K562 (cell line): ENCODE measurements at regions not wholly inside any gene's neighbourhood (a gene's known extent, or its start where the extent isn't known, plus 50 kb on each side); places are given as distances from the start of the nearest gene placed in this dataset.

Experiments
- ATAC-seq: fragments of 200-7000 bp; cut with Tn5 transposase; 3 replicates; pipeline ENCODE4 v1.9.1; 2020; ENCODE audit warnings: moderate library complexity
- BruUV-seq: library from RNA; stranded (reverse); fragments of 400-500 nt; replicated peaks from 2 replicates; lab custom pipeline; 2021; lab: Mats Ljungman, UMichigan
- CTCF ChIA-PET: fragments of 300-600 bp; formaldehyde crosslinking; extraction: SDS; loops from one replicate; lab custom pipeline; 2021; ENCODE audit warnings: low intra/inter-chr PET ratio; lab: Yijun Ruan, JAX
- POLR2A ChIA-PET: fragments of 300-600, 350-650 bp; sonication (Branson Sonifier 250); formaldehyde crosslinking; extraction: SDS; loops from one replicate; lab custom pipeline; 2021; ENCODE audit warnings: antibody characterized with exemption, inconsistent platforms; lab: Yijun Ruan, JAX
- DNase-seq, 4 experiments: peaks; one replicate each; pipeline versions ENCODE4 v3.0.0 to v3.0.0-alpha.2; 2011 to 2018; ENCODE audit warnings: low spot score in 3 of 4, mixed read lengths in 3 of 4; ENCODE audit errors: extremely low read depth in 1 of 4
- FAIRE-seq: peaks from 2 replicates; lab custom pipeline; 2011; peaks lifted over from hg19 to GRCh38; lab: Jason Lieb, UNC
- H2AFZ ChIP-seq: 2 replicates; pipeline ENCODE4 v1.6.0; 2011; ENCODE audit warnings: low read depth, low read length, control low read depth, inconsistent platforms
- H3K27ac ChIP-seq: fragments of 200-600 bp; 3 replicates; pipeline ENCODE4 v1.8.0; 2011; ENCODE audit warnings: low read depth, mild to moderate bottlenecking, control low read depth, inconsistent platforms, low read length, moderate library complexity, mixed read lengths; ENCODE audit errors: extremely low read depth
- H3K27me3 ChIP-seq, 2 experiments: fragments of 300-600 bp in 1 of 2; 2 replicates in 1 of 2; 3 replicates in 1 of 2; pipeline versions ENCODE4 v1.6.0 to v1.8.0; 2011; ENCODE audit warnings: inconsistent platforms in 2 of 2, low read length in 2 of 2, mild to moderate bottlenecking in 1 of 2, mixed read lengths in 1 of 2, moderate library complexity in 1 of 2; ENCODE audit not compliant: control insufficient read depth in 2 of 2, insufficient read depth in 2 of 2
- H3K36me3 ChIP-seq: fragments of 300-600 bp; 3 replicates; pipeline ENCODE4 v1.8.0; 2011; ENCODE audit warnings: mild to moderate bottlenecking, low read length, inconsistent platforms; ENCODE audit not compliant: control insufficient read depth, insufficient read depth
- H3K4me1 ChIP-seq, 2 experiments: fragments of 200-600 bp in 1 of 2; replicated peaks in 1 of 2; 2 replicates in 1 of 2; 3 replicates in 1 of 2; pipeline versions ENCODE4 v1.5.1 to v1.8.0; 2011; ENCODE audit warnings: inconsistent platforms in 2 of 2, low read length in 2 of 2, mild to moderate bottlenecking in 1 of 2, mixed read lengths in 1 of 2, moderate library complexity in 1 of 2; ENCODE audit not compliant: control insufficient read depth in 2 of 2, insufficient read depth in 2 of 2
- H3K4me2 ChIP-seq: 2 replicates; pipeline ENCODE4 v1.6.1; 2011; ENCODE audit warnings: low read length, control low read depth, inconsistent platforms, mixed read lengths; ENCODE audit not compliant: insufficient read depth
- H3K4me3 ChIP-seq: fragments of 200-600 bp; sonication (generic), shearing (Covaris generic); 2 replicates; pipeline ENCODE4 v1.5.1; 2016; ENCODE audit warnings: control low read depth, inconsistent platforms
- H3K79me2 ChIP-seq: fragments of 200-600 bp; 3 replicates; pipeline ENCODE4 v1.8.0; 2011; ENCODE audit warnings: low read length, inconsistent platforms; ENCODE audit not compliant: control insufficient read depth, insufficient read depth
- H3K9ac ChIP-seq, 2 experiments: 2 replicates each; pipeline versions ENCODE4 v1.6.0 to v1.6.1; 2011; ENCODE audit warnings: low read depth in 2 of 2, low read length in 2 of 2, control low read depth in 1 of 2, inconsistent platforms in 1 of 2, mild to moderate bottlenecking in 1 of 2, mixed read lengths in 1 of 2; ENCODE audit not compliant: insufficient read depth in 1 of 2
- H3K9me1 ChIP-seq: one replicate; pipeline ENCODE4 v1.6.0; 2011; ENCODE audit warnings: inconsistent platforms, mild to moderate bottlenecking, low read length, moderate library complexity; ENCODE audit not compliant: control insufficient read depth, insufficient read depth
- H3K9me3 ChIP-seq: replicated peaks from 2 replicates; pipeline ENCODE4 v1.5.1; 2011; ENCODE audit warnings: low read depth, low read length, inconsistent platforms; ENCODE audit not compliant: control insufficient read depth, insufficient read depth
- H4K20me1 ChIP-seq: replicated peaks from 2 replicates; pipeline ENCODE4 v1.6.1; 2011; ENCODE audit warnings: low read length, inconsistent platforms, mixed read lengths; ENCODE audit not compliant: control insufficient read depth, insufficient read depth
- CBX1 ChIP-seq: sonication (generic); IDR thresholded peaks from 2 replicates; pipeline ENCODE4 v1.6.1; 2016; ENCODE audit warnings: antibody characterized with exemption, low read depth, mild to moderate bottlenecking
- DPF2 ChIP-seq: fragments of 450-650 bp; IDR thresholded peaks from 2 replicates; pipeline ENCODE4 v1.6.1; 2016
- NCOA6 ChIP-seq: fragments of 450-650 bp; IDR thresholded peaks from 2 replicates; pipeline ENCODE4 v1.6.1; 2017; ENCODE audit warnings: mild to moderate bottlenecking
- POLR2B ChIP-seq: fragments of 450-650 bp; IDR thresholded peaks from 2 replicates; pipeline ENCODE4 v1.6.1; 2018; ENCODE audit warnings: low read depth; ENCODE audit not compliant: partially characterized antibody
- SRF ChIP-seq, 2 experiments: fragments of 250-450, 450-650 bp in 1 of 2; sonication (Bioruptor Pico) in 1 of 2; sonication (generic) in 1 of 2; formaldehyde crosslinking; IDR thresholded peaks; 2 replicates each; pipeline versions ENCODE4 v1.5.0 to v1.5.1; 2020 to 2022; ENCODE audit warnings: mild to moderate bottlenecking in 1 of 2, missing genetic modification reagents in 1 of 2
- TRIM28 ChIP-seq: fragments of 450-650 bp; IDR thresholded peaks from 2 replicates; pipeline ENCODE4 v1.6.1; 2017
- ZBTB17 ChIP-seq: fragments of 450-650 bp; formaldehyde crosslinking; IDR thresholded peaks from 2 replicates; pipeline ENCODE4 v1.4.0; 2020; ENCODE audit warnings: mild to moderate bottlenecking
- ZNF668 ChIP-seq: fragments of 250-450 bp; sonication (Bioruptor Pico); IDR thresholded peaks from 2 replicates; pipeline ENCODE4 v1.8.0; 2022; ENCODE audit warnings: mild to moderate bottlenecking, inconsistent platforms
- in situ Hi-C: fragments of 300-500 bp; cut with MboI; formaldehyde crosslinking; loops from 4 replicates; pipeline ENCODE4 v1.15.0; 2018; ENCODE audit warnings: inconsistent platforms, mixed read lengths
- intact Hi-C: fragments of 100-400 bp; cut with micrococcal nuclease; formaldehyde crosslinking; loops from 2 replicates; pipeline ENCODE4 v1.14.2; 2022
- TF ChIP-seq, protein P1 (sequence below): fragments of 450-650 bp; conservative IDR thresholded peaks from 2 replicates; pipeline ENCODE4 v1.6.1; 2016; ENCODE audit warnings: missing genetic modification characterization, low read depth, mild to moderate bottlenecking, control low read depth, missing compliant biosample characterization
- TF ChIP-seq, protein P2 (sequence below): sonication (generic); formaldehyde crosslinking; IDR thresholded peaks from 2 replicates; pipeline ENCODE4 v1.4.0; 2020; ENCODE audit warnings: mild to moderate bottlenecking, missing genetic modification reagents
- TF ChIP-seq, protein P3 (sequence below): fragments of 250-450 bp; sonication (Bioruptor Pico); IDR thresholded peaks from 2 replicates; pipeline ENCODE4 v1.5.0; 2022; ENCODE audit warnings: mild to moderate bottlenecking
- TF ChIP-seq, protein P4 (sequence below): sonication (generic); formaldehyde crosslinking; IDR thresholded peaks from 2 replicates; pipeline ENCODE4 v1.8.0; 2022; ENCODE audit warnings: missing genetic modification reagents, mild to moderate bottlenecking, borderline replicate concordance
- TF ChIP-seq, protein P5 (sequence below): sonication (generic); formaldehyde crosslinking; IDR thresholded peaks from 2 replicates; pipeline ENCODE4 v1.8.1; 2023; ENCODE audit warnings: mild to moderate bottlenecking, missing genetic modification reagents

DNA sequence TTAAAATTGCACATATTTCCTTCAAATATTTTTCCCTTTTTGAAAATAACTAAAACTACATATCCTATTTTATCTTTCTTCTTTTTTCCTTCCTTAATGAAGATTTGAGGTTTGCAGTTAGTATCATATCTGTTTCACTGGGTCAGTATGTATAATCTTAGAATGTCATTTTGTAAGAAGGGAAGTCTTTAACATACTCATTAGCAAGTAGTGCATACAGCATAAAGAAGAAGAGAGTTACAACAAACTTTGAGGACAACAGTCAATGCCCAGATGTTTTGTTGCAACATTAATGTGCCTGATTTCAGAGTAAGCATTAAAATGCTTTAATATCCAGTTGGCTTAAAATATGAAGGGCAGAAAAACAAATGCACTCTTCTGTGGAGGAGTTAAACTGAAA is 176.9 kb upstream of the FBXO33 start:
- intact Hi-C loops = no loop called here
- H3K27me3 ChIP-seq = no peaks in the 10 kb centered on the region
- ATAC-seq (no peak), FAIRE-seq (no peak), DNase-seq (no peak)
- H3K27ac ChIP-seq = no peak overlapping the region
- no peaks in the 10 kb centered on the region for H3K9me1 ChIP-seq
- in situ Hi-C loops = no loop called here
- H3K9ac ChIP-seq = no peak overlapping the region
- H2AFZ ChIP-seq = no peak overlapping the region
- no peaks in the 10 kb centered on the region for H3K36me3 ChIP-seq
- TF ChIP-seq DPF2 = no peak
- TF ChIP-seq POLR2B = no peak
- TF ChIP-seq, protein P1, sequence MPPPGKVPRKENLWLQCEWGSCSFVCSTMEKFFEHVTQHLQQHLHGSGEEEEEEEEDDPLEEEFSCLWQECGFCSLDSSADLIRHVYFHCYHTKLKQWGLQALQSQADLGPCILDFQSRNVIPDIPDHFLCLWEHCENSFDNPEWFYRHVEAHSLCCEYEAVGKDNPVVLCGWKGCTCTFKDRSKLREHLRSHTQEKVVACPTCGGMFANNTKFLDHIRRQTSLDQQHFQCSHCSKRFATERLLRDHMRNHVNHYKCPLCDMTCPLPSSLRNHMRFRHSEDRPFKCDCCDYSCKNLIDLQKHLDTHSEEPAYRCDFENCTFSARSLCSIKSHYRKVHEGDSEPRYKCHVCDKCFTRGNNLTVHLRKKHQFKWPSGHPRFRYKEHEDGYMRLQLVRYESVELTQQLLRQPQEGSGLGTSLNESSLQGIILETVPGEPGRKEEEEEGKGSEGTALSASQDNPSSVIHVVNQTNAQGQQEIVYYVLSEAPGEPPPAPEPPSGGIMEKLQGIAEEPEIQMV (tag) = no peak
- TF ChIP-seq, protein P2, sequence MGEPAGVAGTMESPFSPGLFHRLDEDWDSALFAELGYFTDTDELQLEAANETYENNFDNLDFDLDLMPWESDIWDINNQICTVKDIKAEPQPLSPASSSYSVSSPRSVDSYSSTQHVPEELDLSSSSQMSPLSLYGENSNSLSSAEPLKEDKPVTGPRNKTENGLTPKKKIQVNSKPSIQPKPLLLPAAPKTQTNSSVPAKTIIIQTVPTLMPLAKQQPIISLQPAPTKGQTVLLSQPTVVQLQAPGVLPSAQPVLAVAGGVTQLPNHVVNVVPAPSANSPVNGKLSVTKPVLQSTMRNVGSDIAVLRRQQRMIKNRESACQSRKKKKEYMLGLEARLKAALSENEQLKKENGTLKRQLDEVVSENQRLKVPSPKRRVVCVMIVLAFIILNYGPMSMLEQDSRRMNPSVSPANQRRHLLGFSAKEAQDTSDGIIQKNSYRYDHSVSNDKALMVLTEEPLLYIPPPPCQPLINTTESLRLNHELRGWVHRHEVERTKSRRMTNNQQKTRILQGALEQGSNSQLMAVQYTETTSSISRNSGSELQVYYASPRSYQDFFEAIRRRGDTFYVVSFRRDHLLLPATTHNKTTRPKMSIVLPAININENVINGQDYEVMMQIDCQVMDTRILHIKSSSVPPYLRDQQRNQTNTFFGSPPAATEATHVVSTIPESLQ (CRISPR knock-in tag) = no peak
- TF ChIP-seq NCOA6 = no peak
- TF ChIP-seq CBX1 = no peak
- TF ChIP-seq, protein P3, sequence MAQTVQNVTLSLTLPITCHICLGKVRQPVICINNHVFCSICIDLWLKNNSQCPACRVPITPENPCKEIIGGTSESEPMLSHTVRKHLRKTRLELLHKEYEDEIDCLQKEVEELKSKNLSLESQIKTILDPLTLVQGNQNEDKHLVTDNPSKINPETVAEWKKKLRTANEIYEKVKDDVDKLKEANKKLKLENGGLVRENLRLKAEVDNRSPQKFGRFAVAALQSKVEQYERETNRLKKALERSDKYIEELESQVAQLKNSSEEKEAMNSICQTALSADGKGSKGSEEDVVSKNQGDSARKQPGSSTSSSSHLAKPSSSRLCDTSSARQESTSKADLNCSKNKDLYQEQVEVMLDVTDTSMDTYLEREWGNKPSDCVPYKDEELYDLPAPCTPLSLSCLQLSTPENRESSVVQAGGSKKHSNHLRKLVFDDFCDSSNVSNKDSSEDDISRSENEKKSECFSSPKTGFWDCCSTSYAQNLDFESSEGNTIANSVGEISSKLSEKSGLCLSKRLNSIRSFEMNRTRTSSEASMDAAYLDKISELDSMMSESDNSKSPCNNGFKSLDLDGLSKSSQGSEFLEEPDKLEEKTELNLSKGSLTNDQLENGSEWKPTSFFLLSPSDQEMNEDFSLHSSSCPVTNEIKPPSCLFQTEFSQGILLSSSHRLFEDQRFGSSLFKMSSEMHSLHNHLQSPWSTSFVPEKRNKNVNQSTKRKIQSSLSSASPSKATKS (CRISPR knock-in tag) = no peak
- no peak for TF ChIP-seq ZNF668 (CRISPR knock-in tag)
- no peak for TF ChIP-seq ZBTB17 (CRISPR knock-in tag)
- no peak for TF ChIP-seq SRF (CRISPR knock-in tag; IDR thresholded peaks at IDR 0.05)
- TF ChIP-seq TRIM28 = no peak
- TF ChIP-seq, protein P4, sequence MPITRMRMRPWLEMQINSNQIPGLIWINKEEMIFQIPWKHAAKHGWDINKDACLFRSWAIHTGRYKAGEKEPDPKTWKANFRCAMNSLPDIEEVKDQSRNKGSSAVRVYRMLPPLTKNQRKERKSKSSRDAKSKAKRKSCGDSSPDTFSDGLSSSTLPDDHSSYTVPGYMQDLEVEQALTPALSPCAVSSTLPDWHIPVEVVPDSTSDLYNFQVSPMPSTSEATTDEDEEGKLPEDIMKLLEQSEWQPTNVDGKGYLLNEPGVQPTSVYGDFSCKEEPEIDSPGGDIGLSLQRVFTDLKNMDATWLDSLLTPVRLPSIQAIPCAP (CRISPR knock-in tag) = no peak
- TF ChIP-seq, protein P5, sequence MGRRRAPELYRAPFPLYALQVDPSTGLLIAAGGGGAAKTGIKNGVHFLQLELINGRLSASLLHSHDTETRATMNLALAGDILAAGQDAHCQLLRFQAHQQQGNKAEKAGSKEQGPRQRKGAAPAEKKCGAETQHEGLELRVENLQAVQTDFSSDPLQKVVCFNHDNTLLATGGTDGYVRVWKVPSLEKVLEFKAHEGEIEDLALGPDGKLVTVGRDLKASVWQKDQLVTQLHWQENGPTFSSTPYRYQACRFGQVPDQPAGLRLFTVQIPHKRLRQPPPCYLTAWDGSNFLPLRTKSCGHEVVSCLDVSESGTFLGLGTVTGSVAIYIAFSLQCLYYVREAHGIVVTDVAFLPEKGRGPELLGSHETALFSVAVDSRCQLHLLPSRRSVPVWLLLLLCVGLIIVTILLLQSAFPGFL (CRISPR knock-in tag) = no peak
- ChIA-PET CTCF (no interaction called here), POLR2A (no interaction called here)
- H3K9me3 ChIP-seq = no peaks in the 10 kb centered on the region
- H3K4me3 ChIP-seq = no peak overlapping the region
- H3K79me2 ChIP-seq = no peaks in the 10 kb centered on the region
- no peaks in the 10 kb centered on the region for H3K4me1 ChIP-seq
- no TSS peak for BruUV-seq
- no peaks in the 10 kb centered on the region for H4K20me1 ChIP-seq
- no peak overlapping the region for H3K4me2 ChIP-seq
